GM21423 (cell line): ENCODE measurements at regions not wholly inside any gene's neighbourhood (a gene's known extent, or its start where the extent isn't known, plus 50 kb on each side); places are given as distances from the start of the nearest gene placed in this dataset.

Experiments
- ATAC-seq: cut with Tn5 transposase; IDR thresholded peaks from one replicate; pipeline ENCODE4 v1.9.1; 2021; ENCODE audit warnings: mild to moderate bottlenecking, moderate library complexity; ENCODE audit not compliant: unreplicated experiment

- no peak for ATAC-seq
Measured at GRCh38 chr4:30930276-30930675, 210.1 kb downstream of the PCDH7 start.

GRCh38 chr4:30932581-30932980 lies 212.4 kb downstream of the PCDH7 start:
- no peak for ATAC-seq

- ATAC-seq, result no peak
Measured at GRCh38 chr4:30939069-30939468, 218.9 kb downstream of the PCDH7 start.

GRCh38 chr4:30939684-30940083 lies 219.5 kb downstream of the PCDH7 start:
- no peak for ATAC-seq

GRCh38 chr4:30941641-30942040 lies 221.5 kb downstream of the PCDH7 start:
- no peak for ATAC-seq

GRCh38 chr4:30943356-30943755 lies 223.2 kb downstream of the PCDH7 start:
- no peak for ATAC-seq

- ATAC-seq, result no peak
Measured at GRCh38 chr4:30945586-30945985, 225.4 kb downstream of the PCDH7 start.

- no peak for ATAC-seq
Measured at GRCh38 chr4:30946288-30946687, 226.1 kb downstream of the PCDH7 start.

- ATAC-seq, result no peak
Measured at GRCh38 chr4:30948653-30949052, 228.5 kb downstream of the PCDH7 start.

GRCh38 chr4:30950737-30951136 lies 230.6 kb downstream of the PCDH7 start:
- ATAC-seq, result no peak

GRCh38 chr4:30952526-30953219 lies 232.5 kb downstream of the PCDH7 start:
- no peak for ATAC-seq

DNA sequence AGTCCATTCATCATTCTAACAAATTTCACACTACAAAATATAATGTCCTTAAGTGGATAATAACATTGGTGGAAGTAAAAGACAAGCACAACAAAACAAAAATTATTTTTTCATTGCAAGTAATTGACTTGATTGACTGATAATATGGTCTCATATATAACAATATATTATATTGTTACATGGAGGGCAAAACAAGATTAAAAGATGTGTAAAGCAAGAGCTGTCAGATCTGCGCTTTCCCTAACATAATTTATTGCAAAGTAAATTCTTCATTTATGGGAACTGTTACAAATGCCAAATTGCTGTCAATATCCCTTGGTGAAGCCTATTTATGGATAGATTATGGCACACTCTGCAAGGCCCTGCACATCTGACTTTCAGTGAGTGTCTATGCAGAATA lies 233.6 kb downstream of the PCDH7 start:
- ATAC-seq, result no peak

- ATAC-seq, result no peak
Measured at GRCh38 chr4:30956916-30957315, 236.7 kb downstream of the PCDH7 start.

- ATAC-seq, result no peak
Measured at GRCh38 chr4:30957706-30958105, 237.5 kb downstream of the PCDH7 start.

- ATAC-seq, result no peak
Measured at GRCh38 chr4:30959781-30960485, 239.8 kb downstream of the PCDH7 start.

- no peak for ATAC-seq
Measured at GRCh38 chr4:30962939-30963338, 242.8 kb downstream of the PCDH7 start.

DNA sequence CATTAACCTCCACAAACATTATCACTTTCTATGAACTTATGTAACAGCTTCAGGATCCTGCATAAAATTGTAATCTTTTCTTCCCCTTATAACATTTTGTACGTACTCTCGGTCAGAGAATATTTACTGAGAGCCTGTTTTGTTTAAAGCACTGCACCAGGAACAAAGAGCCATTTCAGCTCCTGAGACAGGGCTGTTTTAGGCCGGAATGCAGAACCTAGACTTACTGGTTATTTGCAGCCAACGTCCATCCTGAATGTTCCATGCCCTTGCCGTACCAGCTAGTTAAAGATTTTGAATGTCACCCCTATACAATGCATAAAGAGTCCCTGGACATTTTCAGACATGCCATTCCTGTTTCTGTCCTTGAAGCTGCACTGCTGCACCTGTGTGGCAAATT lies 248.8 kb downstream of the PCDH7 start:
- ATAC-seq, result no peak

DNA sequence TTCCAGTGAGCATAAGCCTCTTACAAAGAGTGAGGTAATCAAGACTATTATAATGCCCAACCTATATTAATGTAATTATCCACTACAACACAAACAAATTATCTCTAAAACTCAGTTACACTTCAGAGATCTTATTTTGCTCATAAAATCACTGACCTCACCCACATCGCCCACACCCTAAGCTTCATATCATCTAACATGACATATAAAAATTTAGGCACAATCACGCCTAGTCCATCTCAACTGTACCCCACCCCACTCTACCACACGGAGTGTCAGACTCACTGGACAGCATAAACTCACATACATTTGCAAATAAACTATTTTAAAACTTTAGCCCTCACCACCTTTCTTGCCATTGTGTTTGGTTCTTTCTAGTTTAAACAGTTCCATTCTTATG lies 252.4 kb downstream of the PCDH7 start:
- ATAC-seq, result no peak

DNA sequence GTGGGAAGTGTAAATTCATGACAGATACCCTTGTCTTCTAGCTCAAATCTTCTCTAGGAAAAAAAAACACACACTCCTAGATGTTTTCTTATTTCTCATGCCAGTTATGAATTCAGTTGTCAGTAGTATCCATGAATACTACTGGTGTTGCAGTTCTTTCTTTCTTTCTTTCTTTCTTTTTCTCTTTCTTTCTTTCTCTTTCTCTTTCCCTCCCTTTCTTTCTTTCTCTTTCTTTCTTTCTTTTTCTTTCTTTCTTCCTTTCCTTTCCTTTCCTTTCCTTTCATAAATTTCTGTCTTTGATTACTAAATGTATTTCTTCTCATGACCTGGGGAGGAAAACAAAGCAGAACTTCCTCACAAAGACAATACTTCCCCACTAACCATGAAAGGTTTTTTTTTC lies 253.8 kb downstream of the PCDH7 start:
- no peak for ATAC-seq

DNA sequence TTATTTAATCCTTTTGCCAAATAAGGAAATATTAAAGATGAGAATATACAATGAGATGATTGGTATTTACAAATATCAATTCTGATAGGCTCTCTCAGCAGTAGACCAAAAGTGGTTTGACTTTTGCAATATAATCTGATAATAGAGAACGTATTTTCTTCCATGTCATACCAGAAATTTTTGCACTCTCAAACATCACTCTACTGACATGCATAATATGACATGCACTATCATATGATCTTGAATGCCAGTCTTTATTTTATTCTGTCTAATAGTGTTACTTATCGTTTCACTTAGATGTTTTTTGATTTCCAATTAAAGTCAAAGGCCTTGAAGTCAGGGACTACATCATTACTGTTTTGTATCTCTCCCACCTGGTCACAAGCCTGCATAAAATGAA lies 259.2 kb downstream of the PCDH7 start:
- no peak for ATAC-seq

DNA sequence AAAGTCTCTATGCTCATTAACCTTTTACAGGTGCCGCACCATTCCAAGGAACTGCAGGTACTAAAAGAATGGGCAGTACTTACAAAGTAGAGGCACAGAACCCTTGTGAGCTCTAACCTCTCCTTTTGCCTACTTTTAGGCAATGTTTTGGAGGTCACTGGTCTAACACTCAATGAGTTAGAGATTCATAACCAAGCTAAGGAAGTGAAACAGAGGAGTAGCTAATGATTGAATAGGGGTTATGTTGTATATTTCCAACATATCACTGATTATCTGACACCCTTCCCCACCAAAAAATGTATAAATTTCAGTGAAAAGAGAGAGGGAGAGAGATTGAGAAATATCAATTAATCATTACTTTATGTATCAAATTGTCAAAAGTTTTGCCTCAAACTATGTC lies 269.3 kb downstream of the PCDH7 start:
- ATAC-seq, result peak; percentile 82

- ATAC-seq, result no peak
Measured at GRCh38 chr4:30996841-30997240, 276.7 kb downstream of the PCDH7 start.

- ATAC-seq, result no peak
Measured at GRCh38 chr4:31005037-31005436, 284.9 kb downstream of the PCDH7 start.
